ENCODE measurements at regions not wholly inside any gene's neighbourhood (a gene's known extent, or its start where the extent isn't known, plus 50 kb on each side); places are given as distances from the start of the nearest gene placed in this dataset.
"Not testable (repeated sequence)": the region's sequence is repeated elsewhere in the genome, so short reads cannot be mapped to it uniquely, and the experiment has no call there.

DNA sequence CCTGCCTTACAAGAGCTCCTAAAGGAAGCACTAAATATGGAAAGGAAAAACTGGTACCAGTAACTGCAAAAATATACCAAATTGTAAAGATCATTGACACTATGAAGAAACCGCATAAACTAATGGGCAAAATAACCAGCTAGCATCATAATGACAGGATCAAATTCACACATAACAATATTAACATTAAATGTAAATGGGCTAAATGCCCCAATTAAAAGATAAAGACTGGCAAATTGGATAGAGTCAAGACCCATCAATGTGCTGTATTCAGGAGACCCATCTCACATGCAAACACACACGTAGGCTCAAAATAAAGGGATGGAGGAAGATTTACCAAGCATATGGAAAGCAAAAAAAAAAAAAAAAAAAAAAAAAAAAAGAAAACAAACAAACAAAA is 73.0 kb downstream of the CARTPT start:
- DNase-seq; H3K4me1 ChIP-seq (ENCODE audit: control insufficient read depth, insufficient read depth, low read length); H3K27me3 ChIP-seq (ENCODE audit: control insufficient read depth, insufficient read depth); intact Hi-C loops (cut with DNase I); ATAC-seq; H3K9me3 ChIP-seq (ENCODE audit: control insufficient read depth, low read length); H3K4me3 ChIP-seq (ENCODE audit: low read length); H3K27ac ChIP-seq (ENCODE audit: low read length): not testable (repeated sequence)
- WGBS: 88% methylated on average over 2 of the region's 2 CpGs

DNA sequence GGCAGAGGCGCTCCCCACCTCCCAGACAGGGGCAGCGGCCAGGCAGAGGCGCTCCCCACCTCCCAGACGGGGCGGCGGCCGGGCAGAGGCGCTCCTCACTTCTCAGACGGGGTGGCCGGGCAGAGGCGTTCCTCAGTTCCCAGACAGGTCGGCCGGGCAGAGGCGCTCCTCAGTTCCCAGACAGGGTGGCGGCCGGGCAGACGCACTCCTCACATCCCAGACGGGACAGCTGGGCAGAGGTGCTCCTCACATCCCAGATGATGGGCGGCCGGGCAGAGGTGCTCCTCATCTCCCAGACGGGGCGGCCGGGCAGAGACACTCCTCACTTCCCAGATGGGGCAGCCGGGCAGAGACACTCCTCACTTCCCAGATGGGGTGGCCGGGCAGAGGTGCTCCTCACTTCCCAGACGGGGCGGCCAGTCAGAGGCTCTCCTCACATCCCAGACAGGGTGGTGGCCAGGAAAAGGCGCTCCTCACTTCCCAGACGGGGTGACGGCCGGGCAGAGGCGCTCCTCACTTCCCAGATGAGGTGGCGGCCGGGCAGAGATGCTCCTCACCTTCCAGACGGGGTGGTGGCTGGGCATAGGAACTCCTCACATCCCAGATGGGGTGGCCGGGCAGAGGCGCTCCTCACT is 75.1 kb downstream of the CARTPT start:
- H3K27ac ChIP-seq (ENCODE audit: low read length): no peak overlapping the region
- H3K4me3 ChIP-seq (ENCODE audit: low read length): no peak overlapping the region
- WGBS: 90% methylated on average over 37 of the region's 37 CpGs
- peak in 1 of 3 donors; percentile 61 for DNase-seq
- H3K4me1 ChIP-seq (ENCODE audit: control insufficient read depth, insufficient read depth, low read length): no peaks in the 10 kb centered on the region
- no peak for ATAC-seq
- intact Hi-C loops (cut with DNase I): no loop called here
- H3K9me3 ChIP-seq (ENCODE audit: control insufficient read depth, low read length): no peaks in the 10 kb centered on the region
- no peaks in the 10 kb centered on the region for H3K27me3 ChIP-seq (ENCODE audit: control insufficient read depth, insufficient read depth)

DNA sequence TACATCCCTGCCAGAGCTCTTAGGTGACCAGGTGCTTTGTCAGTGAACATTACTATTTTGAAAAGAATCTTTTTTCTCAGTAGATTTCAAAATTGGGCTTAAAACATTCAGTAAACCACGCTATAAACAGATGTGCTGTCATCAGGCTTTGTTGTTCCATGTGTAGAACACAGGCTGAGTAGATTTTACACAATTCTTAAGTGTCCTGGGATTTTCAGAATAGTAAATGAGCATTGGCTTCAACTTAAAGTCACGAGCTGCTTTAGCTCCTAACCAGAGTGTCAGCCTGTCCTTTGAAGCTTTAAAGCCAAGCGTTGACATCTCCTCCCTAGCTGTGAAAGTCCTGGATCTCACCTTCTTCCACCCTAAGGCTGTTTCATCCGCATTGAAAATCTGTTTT is 83.6 kb downstream of the CARTPT start:
- no peak overlapping the region for H3K27ac ChIP-seq (ENCODE audit: low read length)
- H3K4me3 ChIP-seq (ENCODE audit: low read length): no peak overlapping the region
- H3K27me3 ChIP-seq (ENCODE audit: control insufficient read depth, insufficient read depth): no peaks in the 10 kb centered on the region
- WGBS: 42% methylated on average over 4 of the region's 4 CpGs
- DNase-seq (no peak), ATAC-seq (no peak)
- no peaks in the 10 kb centered on the region for H3K9me3 ChIP-seq (ENCODE audit: control insufficient read depth, low read length)
- intact Hi-C loops (cut with DNase I): no loop called here
- H3K4me1 ChIP-seq (ENCODE audit: control insufficient read depth, insufficient read depth, low read length): no peaks in the 10 kb centered on the region

DNA sequence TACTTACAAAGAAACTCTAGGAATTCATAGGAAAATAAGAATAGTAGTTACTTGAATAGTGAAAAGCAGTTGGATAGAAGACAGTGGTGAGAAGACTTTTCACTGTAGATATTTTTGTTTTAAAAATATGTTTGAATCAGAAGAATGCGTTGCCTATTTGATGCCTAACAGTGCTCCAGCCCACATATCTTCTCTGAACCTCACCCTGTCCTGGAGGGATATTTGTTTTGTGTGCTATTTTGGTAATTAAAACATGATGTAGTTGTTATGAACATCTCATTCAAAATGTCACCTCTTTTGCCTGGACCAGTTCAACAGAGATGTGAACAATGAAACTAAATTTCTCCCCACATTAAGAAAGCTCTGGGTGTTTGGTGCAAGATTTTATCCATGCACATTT is 87.6 kb downstream of the CARTPT start:
- ATAC-seq (no peak), DNase-seq (no peak)
- H3K4me3 ChIP-seq (ENCODE audit: low read length): no peak overlapping the region
- H3K4me1 ChIP-seq (ENCODE audit: control insufficient read depth, insufficient read depth, low read length): peaks cover 6% of the 10 kb centered on the region
- no peaks in the 10 kb centered on the region for H3K9me3 ChIP-seq (ENCODE audit: control insufficient read depth, low read length)
- intact Hi-C loops (cut with DNase I): no loop called here
- H3K27ac ChIP-seq (ENCODE audit: low read length): no peak overlapping the region
- H3K27me3 ChIP-seq (ENCODE audit: control insufficient read depth, insufficient read depth): no peaks in the 10 kb centered on the region
- 84% methylated on average over 1 of the region's 1 CpG for WGBS

DNA sequence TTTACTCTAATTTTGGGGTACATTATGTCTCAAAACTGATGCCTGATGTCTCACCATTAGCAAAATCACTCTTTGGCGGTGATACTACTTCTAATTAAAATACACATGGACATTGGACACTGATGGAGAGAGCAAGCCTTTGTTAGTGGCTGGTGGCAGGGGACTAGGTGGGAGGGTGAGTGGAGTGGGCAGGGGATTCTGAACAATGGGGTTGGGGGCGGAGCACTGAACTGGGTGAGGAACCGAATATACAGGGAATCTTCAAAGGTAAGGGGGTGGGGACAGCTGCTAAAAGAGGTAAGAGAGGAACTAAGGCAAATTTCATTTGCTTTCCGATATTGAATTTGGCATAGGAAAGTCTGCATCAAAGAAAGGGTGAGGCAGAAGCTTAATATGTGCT is 88.8 kb downstream of the CARTPT start:
- Histone ChIP-seq H3K27me3 (ENCODE audit: control insufficient read depth, insufficient read depth) (no peaks in the 10 kb centered on the region), H3K4me1 (ENCODE audit: control insufficient read depth, insufficient read depth, low read length) (peaks cover 6% of the 10 kb centered on the region), H3K4me3 (ENCODE audit: low read length) (no peak overlapping the region), H3K9me3 (ENCODE audit: control insufficient read depth, low read length) (no peaks in the 10 kb centered on the region), H3K27ac (ENCODE audit: low read length) (no peak overlapping the region)
- no peak for DNase-seq
- WGBS: 82% methylated on average over 4 of the region's 4 CpGs
- intact Hi-C loops (cut with DNase I): no loop called here
- no peak for ATAC-seq

DNA sequence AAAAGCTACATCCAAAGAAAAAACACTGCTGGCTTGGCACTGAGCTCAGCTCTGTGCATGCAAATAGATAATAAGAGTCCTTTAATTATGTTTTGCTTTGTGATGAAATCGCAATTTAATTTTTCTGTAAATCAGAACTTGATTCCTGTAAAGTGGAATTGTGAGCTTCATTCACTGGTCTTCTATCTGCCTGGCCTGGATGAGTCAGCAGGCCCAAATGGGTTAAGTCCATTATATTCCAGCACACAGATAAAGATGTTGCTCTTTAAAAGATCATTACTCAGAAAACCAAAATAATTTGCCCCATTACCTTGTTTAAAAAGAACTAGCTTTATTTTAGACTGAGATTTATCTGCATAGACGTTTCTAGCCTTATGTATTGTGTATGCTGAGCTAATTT is 90.4 kb downstream of the CARTPT start:
- intact Hi-C loops (cut with DNase I): no loop called here
- H3K9me3 ChIP-seq (ENCODE audit: control insufficient read depth, low read length): no peaks in the 10 kb centered on the region
- 63% methylated on average over 2 of the region's 2 CpGs for WGBS
- peaks cover 6% of the 10 kb centered on the region for H3K4me1 ChIP-seq (ENCODE audit: control insufficient read depth, insufficient read depth, low read length)
- ATAC-seq (no peak), DNase-seq (no peak)
- H3K4me3 ChIP-seq (ENCODE audit: low read length): no peak overlapping the region
- no peak overlapping the region for H3K27ac ChIP-seq (ENCODE audit: low read length)
- H3K27me3 ChIP-seq (ENCODE audit: control insufficient read depth, insufficient read depth): no peaks in the 10 kb centered on the region

DNA sequence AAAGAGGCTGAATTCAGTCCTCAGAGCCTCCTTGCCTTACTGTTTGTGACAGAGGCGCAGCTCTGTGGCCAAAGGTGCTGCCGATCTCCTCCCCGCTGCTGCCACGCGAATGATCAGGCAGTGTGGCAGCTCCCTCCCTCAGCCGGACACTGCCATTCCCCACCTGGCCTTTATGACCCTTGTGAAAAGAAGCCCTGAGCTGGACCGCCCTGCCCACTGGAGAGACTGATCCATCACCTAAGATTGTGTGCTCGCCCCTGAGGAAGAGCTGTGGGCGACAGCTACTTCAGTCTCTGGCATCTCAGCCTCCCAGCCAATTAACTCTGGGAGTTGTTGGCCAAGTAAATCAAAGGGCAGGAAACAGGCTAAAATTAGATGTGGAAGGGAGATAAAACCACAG is 90.9 kb downstream of the CARTPT start:
- H3K9me3 ChIP-seq (ENCODE audit: control insufficient read depth, low read length): no peaks in the 10 kb centered on the region
- WGBS: 51% methylated on average over 9 of the region's 9 CpGs
- H3K27me3 ChIP-seq (ENCODE audit: control insufficient read depth, insufficient read depth): no peaks in the 10 kb centered on the region
- intact Hi-C loops (cut with DNase I): no loop called here
- peak in 1 of 3 donors; percentile 42 for DNase-seq
- H3K4me1 ChIP-seq (ENCODE audit: control insufficient read depth, insufficient read depth, low read length): peaks cover 6% of the 10 kb centered on the region
- ATAC-seq: peak; percentile 40 to 69
- no peak overlapping the region for H3K4me3 ChIP-seq (ENCODE audit: low read length)
- H3K27ac ChIP-seq (ENCODE audit: low read length): peak overlapping the region; percentile 30

DNA sequence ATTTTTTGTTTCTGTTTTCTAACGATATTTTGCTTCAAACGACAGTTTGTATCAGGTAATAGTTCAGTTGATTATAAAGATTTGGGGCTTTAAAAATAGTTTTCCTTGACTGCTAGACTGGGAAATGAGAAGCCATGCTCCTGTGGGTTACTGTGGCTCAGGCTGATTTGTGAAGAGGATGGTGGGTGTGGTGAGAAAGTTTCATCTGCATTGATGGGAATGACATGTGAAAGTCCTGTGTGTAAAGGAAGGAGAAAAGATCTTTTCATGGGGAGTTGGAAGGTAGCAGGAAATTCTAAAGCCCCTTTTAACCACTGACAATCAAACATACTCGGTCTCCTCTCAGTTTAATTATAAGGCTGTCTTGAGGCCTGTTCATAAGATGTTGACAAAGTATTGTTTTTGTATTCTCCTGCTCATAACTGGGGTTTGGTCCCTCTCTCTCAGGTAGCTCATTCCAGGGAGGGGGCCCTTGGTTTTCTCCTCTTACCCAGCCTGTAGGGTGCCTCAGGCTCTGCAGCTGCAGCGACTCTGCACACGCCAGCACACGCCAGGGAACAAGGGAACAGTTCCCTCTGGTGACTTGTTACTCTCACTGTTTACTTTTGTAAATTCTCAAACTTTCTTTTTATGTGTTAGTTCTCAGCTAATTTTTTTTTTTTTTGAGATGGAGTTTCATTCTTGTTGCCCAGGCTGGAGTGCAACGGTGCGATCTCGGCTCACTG is 91.6 kb downstream of the CARTPT start:
- Histone ChIP-seq H3K27me3 (ENCODE audit: control insufficient read depth, insufficient read depth) (no peaks in the 10 kb centered on the region), H3K4me3 (ENCODE audit: low read length) (no peak overlapping the region), H3K9me3 (ENCODE audit: control insufficient read depth, low read length) (no peaks in the 10 kb centered on the region), H3K27ac (ENCODE audit: low read length) (no peak overlapping the region), H3K4me1 (ENCODE audit: control insufficient read depth, insufficient read depth, low read length) (peaks cover 6% of the 10 kb centered on the region)
- DNase-seq (no peak), ATAC-seq (no peak)
- 78% methylated on average over 9 of the region's 9 CpGs for WGBS
- intact Hi-C loops (cut with DNase I): no loop called here

DNA sequence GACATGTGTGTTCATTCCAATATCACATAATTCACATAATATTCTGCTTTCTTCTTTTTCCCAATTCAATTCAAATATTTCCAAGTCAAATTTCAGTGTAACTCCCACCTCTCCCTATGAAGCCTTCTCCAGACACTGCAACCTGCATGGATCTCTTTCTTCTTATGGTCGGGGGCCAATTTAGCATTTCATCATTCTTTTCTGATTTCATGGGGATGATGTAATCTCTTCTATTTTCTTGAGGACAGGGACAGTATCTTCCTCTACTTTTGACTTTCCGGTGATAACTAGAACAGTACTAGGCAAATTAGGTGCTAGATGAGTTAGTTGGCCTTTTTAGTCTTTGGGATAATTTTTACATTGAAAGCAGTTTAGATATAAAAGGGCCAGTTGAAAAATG is 92.7 kb downstream of the CARTPT start:
- no peak overlapping the region for H3K4me3 ChIP-seq (ENCODE audit: low read length)
- H3K27ac ChIP-seq (ENCODE audit: low read length): no peak overlapping the region
- no peaks in the 10 kb centered on the region for H3K27me3 ChIP-seq (ENCODE audit: control insufficient read depth, insufficient read depth)
- 86% methylated on average over 2 of the region's 2 CpGs for WGBS
- no peak for ATAC-seq
- peaks cover 6% of the 10 kb centered on the region for H3K4me1 ChIP-seq (ENCODE audit: control insufficient read depth, insufficient read depth, low read length)
- DNase-seq: no peak
- intact Hi-C loops (cut with DNase I): no loop called here
- H3K9me3 ChIP-seq (ENCODE audit: control insufficient read depth, low read length): no peaks in the 10 kb centered on the region

DNA sequence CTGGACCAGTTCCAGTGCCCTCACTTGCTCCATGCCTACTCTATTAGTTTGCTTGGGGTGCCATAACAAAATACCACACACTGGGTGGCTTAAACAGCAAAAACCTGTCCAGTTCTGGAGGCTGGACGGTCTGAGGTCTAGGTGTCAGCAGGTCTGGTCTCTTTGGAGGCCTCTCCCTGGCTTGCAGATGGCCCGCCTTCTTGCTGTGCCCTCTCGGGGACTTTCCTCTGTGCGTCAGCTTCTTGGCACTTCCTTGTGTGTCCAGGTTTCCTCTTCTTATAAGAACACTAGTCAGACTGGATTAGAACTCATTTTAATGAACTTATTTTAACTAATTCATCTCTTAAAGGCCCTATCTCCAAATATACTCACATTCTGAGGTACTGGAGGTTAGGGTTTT is 97.2 kb downstream of the CARTPT start:
- H3K27me3 ChIP-seq (ENCODE audit: control insufficient read depth, insufficient read depth): no peaks in the 10 kb centered on the region
- H3K9me3 ChIP-seq (ENCODE audit: control insufficient read depth, low read length): no peaks in the 10 kb centered on the region
- intact Hi-C loops (cut with DNase I): no loop called here
- H3K4me1 ChIP-seq (ENCODE audit: control insufficient read depth, insufficient read depth, low read length): no peaks in the 10 kb centered on the region
- no peak overlapping the region for H3K27ac ChIP-seq (ENCODE audit: low read length)
- H3K4me3 ChIP-seq (ENCODE audit: low read length): no peak overlapping the region
- ATAC-seq (no peak), DNase-seq (no peak)
- WGBS: 74% methylated on average over 4 of the region's 4 CpGs

DNA sequence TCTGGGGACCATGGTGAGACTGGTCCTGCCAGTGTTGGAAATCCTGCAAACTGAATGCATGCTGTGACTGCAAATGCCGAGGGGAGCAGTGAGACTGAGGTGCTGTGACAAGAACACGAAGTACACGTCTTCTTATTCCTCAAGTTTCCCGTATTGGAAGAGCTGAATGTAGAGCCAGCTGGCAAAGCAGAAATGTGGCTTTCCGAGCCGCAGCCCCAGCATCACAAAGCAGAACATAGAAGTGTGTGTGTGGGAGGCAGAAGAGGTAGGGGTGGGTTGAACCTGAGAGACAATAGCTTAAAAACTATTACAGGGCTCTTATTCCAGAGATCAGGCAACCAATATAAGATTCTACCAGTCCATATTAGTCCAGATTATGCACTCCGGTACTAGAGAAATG is 98.8 kb downstream of the CARTPT start:
- Histone ChIP-seq H3K9me3 (ENCODE audit: control insufficient read depth, low read length) (no peaks in the 10 kb centered on the region), H3K4me1 (ENCODE audit: control insufficient read depth, insufficient read depth, low read length) (no peaks in the 10 kb centered on the region), H3K4me3 (ENCODE audit: low read length) (no peak overlapping the region), H3K27me3 (ENCODE audit: control insufficient read depth, insufficient read depth) (no peaks in the 10 kb centered on the region), H3K27ac (ENCODE audit: low read length) (no peak overlapping the region)
- intact Hi-C loops (cut with DNase I): no loop called here
- no peak for DNase-seq
- WGBS: 84% methylated on average over 7 of the region's 7 CpGs
- ATAC-seq: no peak

Data from right cardiac atrium (tissue), 5 donors.